ENCODE measurements at regions not wholly inside any gene's neighbourhood (a gene's known extent, or its start where the extent isn't known, plus 50 kb on each side); places are given as distances from the start of the nearest gene placed in this dataset.
"Not testable (repeated sequence)": the region's sequence is repeated elsewhere in the genome, so short reads cannot be mapped to it uniquely, and the experiment has no call there.

DNA sequence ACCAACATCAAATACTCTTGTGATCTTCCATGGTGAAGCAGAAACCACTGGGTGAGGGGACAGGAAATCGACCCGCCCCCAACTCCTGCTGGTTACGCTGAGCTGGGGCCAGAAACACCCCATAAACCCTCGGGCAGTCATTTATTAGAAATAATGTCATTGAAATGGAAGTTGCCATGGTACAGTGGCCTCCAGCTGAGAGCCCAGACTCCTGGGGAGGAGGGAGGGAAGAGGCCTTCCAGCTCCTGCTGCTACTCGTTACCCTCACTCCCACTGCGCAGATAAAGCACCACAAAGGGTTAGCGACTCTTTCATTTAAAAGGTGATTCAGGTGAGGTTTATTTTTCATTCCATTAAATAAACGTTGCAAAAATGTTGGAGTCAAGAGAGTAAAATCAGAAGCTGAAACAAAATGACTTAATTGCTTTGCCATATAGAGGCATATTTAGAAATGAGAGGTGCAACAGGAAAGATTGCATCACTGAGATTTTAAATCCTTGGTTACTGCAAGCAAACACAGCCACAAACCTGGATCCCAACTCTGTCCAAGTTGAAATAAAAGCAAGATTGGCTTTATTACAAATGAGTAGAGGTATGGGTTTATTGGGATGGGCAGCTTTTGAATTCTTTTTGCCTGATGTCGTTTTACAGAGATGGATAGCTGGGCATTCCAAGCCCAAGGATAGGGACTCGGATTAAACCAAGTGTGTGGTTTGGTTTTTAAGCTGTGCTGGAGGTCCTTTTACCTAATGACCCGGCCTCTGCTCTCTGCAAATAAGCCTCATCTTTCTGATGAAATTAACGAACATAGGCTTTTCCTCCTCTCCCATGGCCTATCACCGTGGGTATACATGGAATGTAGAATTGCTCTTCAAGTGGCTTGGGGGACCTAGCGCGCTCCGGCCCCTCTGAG lies 92.0 kb downstream of the LYZL1 start:
- H3K36me3 Mint-ChIP-seq; H3K27ac Mint-ChIP-seq; intact Hi-C loops (cut with micrococcal nuclease); H3K9me3 Mint-ChIP-seq; DNase-seq; H3K4me1 Mint-ChIP-seq (ENCODE audit: low read depth); H3K4me3 Mint-ChIP-seq; H3K27me3 Mint-ChIP-seq: not testable (repeated sequence)
- CTCF ChIA-PET = interaction anchor here (1.7 kb wide), 1 partner anchor 12 kb away, joined by 8 read pairs; no protein-coding TSS in a partner anchor
- POLR2A ChIA-PET = interaction anchor here (0.6 kb wide), 1 partner anchor 102 kb away, joined by 3 read pairs; no protein-coding TSS in a partner anchor

GRCh38 chr10:29386342-29386999 lies 97.6 kb downstream of the LYZL1 start:
- POLR2A ChIA-PET = no interaction called here

GRCh38 chr10:29387269-29387668 lies 98.4 kb downstream of the LYZL1 start:
- Mint-ChIP-seq H3K4me1 (ENCODE audit: low read depth) (no peaks in the 10 kb centered on the region), H3K27me3 (peaks cover 4% of the 10 kb centered on the region), H3K27ac (no peak overlapping the region), H3K36me3 (no peaks in the 10 kb centered on the region), H3K4me3 (no peak overlapping the region), H3K9me3 (no peaks in the 10 kb centered on the region)
- ChIA-PET CTCF (interaction anchor here (0.7 to 2.8 kb wide), 10 partner anchors 8 to 636 kb away, joined by 3 to 17 read pairs (median 8); no protein-coding TSS in a partner anchor), POLR2A (no interaction called here)
- DNase-seq = no peak
- intact Hi-C loops (cut with micrococcal nuclease) = loop anchor here (2.0 kb wide), 1 partner anchor 62 kb away; no protein-coding TSS in a partner anchor

More at GRCh38 chr10:29386342-29386999, 97.6 kb downstream of the LYZL1 start:
- no peaks in the 10 kb centered on the region for H3K4me1 Mint-ChIP-seq (ENCODE audit: low read depth)
- peaks cover 3% of the 10 kb centered on the region for H3K27me3 Mint-ChIP-seq
- H3K27ac Mint-ChIP-seq = no peak overlapping the region
- H3K9me3 Mint-ChIP-seq = no peaks in the 10 kb centered on the region
- no peaks in the 10 kb centered on the region for H3K36me3 Mint-ChIP-seq
- CTCF ChIA-PET = interaction anchor here (0.6 to 2.8 kb wide), 19 partner anchors 9 to 676 kb away, joined by 3 to 17 read pairs (median 4); no protein-coding TSS in a partner anchor
- intact Hi-C loops (cut with micrococcal nuclease) = loop anchor here (2.0 kb wide), 1 partner anchor 62 kb away; no protein-coding TSS in a partner anchor
- DNase-seq = peak; percentile 27
- H3K4me3 Mint-ChIP-seq = no peak overlapping the region

- intact Hi-C loops (cut with micrococcal nuclease); H3K9me3 Mint-ChIP-seq; DNase-seq; H3K4me3 Mint-ChIP-seq; H3K36me3 Mint-ChIP-seq; H3K27ac Mint-ChIP-seq; H3K4me1 Mint-ChIP-seq (ENCODE audit: low read depth); H3K27me3 Mint-ChIP-seq; POLR2A ChIA-PET: not testable (repeated sequence)
- CTCF ChIA-PET = interaction anchor here (0.7 to 2.8 kb wide), 6 partner anchors 20 to 125 kb away, joined by 4 to 17 read pairs (median 5); no protein-coding TSS in a partner anchor
Observed at GRCh38 chr10:29388112-29388511, 99.2 kb downstream of the LYZL1 start.

DNA sequence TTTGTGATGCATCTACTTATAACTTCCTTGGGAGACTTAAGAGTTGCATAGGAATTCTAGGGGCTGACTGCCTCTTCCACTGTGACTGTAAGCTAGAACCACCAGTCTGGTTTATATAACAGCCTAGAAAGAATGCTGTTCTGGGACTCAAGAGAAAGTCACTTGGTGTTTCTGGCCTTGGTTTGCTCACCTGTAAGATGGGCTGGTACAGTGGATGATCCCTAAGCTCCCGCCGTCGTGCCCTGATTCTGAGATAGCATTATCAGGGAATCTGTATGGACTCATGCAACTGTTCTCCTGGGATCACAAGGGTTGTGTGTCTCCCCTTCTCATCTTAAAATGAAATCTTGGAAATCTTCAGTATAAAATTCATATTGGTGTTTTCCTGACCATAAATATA lies 100.6 kb downstream of the LYZL1 start:
- Mint-ChIP-seq H3K27me3 (peaks cover 10% of the 10 kb centered on the region), H3K9me3 (no peaks in the 10 kb centered on the region), H3K27ac (no peak overlapping the region), H3K4me3 (no peak overlapping the region), H3K36me3 (no peaks in the 10 kb centered on the region), H3K4me1 (ENCODE audit: low read depth) (no peaks in the 10 kb centered on the region)
- ChIA-PET CTCF (interaction anchor here (1.0 to 1.6 kb wide), 3 partner anchors 19 to 108 kb away, joined by 3 to 8 read pairs (median 5); no protein-coding TSS in a partner anchor), POLR2A (no interaction called here)
- no peak for DNase-seq
- intact Hi-C loops (cut with micrococcal nuclease) = no loop called here

DNA sequence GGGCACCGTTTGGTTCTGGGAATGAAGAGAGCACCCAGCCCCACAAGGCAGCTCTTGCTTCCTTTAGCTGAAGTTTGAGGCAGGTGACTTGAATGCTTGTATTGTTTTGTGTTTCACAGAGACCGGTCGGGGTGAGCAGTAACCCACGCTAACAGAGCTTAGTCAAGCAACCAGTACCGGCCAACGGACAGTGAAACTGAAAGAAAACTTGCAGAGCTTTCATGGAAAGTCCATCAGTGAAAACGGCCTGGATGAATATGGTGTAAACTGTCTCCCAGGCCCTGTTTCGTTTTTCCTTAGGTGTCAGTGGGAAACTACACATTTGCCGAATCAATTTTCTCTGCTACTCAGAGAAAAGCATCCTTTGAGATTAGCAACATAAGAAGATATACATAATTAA lies 101.1 kb downstream of the LYZL1 start:
- no peak for DNase-seq
- intact Hi-C loops (cut with micrococcal nuclease) = no loop called here
- CTCF ChIA-PET = interaction anchor here (0.6 to 1.6 kb wide), 4 partner anchors 19 to 107 kb away, joined by 3 to 8 read pairs (median 4); no protein-coding TSS in a partner anchor
- Mint-ChIP-seq H3K4me3 (no peak overlapping the region), H3K27ac (no peak overlapping the region), H3K36me3 (no peaks in the 10 kb centered on the region), H3K27me3 (peaks cover 10% of the 10 kb centered on the region), H3K9me3 (no peaks in the 10 kb centered on the region), H3K4me1 (ENCODE audit: low read depth) (no peaks in the 10 kb centered on the region)
- POLR2A ChIA-PET = no interaction called here

- ChIA-PET POLR2A (no interaction called here), CTCF (interaction anchor here (0.7 to 3.1 kb wide), 19 partner anchors 9 to 728 kb away, joined by 3 to 9 read pairs (median 4); no protein-coding TSS in a partner anchor)
- Mint-ChIP-seq H3K4me1 (ENCODE audit: low read depth) (no peaks in the 10 kb centered on the region), H3K36me3 (no peaks in the 10 kb centered on the region), H3K27me3 (peaks cover 21% of the 10 kb centered on the region), H3K4me3 (no peak overlapping the region), H3K27ac (no peak overlapping the region), H3K9me3 (no peaks in the 10 kb centered on the region)
- intact Hi-C loops (cut with micrococcal nuclease) = no loop called here
- peak; percentile 45 for DNase-seq
Observed at GRCh38 chr10:29392376-29393021, 103.6 kb downstream of the LYZL1 start.

DNA sequence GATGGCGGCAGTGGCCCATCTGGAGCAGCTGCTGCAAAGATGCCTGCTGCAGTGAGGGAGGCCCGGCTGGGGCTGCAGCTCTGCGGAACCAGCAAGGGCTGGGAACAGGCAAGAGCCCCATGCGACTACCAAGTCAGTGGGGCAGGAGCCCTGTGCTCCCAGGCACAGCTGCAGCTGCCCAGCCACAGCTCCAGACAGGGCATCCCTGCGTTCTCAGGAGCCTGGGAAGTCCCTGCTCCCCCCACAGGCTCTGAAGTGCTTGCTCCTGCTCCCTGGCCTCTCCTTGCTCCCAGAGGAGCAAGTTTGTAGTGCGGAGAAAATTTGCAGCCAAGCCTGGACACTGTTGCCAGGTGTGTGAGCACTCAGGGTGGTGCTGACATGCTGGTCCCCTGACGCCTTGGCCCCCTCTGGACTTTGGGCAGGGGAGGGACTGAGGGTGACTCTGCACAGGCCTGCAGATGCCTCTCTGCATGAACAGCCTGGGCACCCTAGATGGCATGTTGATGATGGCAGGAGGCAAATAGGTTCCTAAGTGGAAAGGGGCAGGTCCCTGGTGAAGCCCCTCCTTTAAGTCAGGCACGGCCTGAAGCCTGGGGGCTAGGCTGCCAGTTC lies 105.6 kb downstream of the LYZL1 start:
- no peaks in the 10 kb centered on the region for H3K36me3 Mint-ChIP-seq
- intact Hi-C loops (cut with micrococcal nuclease) = no loop called here
- H3K9me3 Mint-ChIP-seq = no peaks in the 10 kb centered on the region
- H3K4me1 Mint-ChIP-seq (ENCODE audit: low read depth) = no peaks in the 10 kb centered on the region
- CTCF ChIA-PET = interaction anchor here (2.0 to 3.1 kb wide), 4 partner anchors 8 to 24 kb away, joined by 4 to 9 read pairs (median 7); no protein-coding TSS in a partner anchor
- H3K27ac Mint-ChIP-seq = no peak overlapping the region
- no peak overlapping the region for H3K4me3 Mint-ChIP-seq
- POLR2A ChIA-PET = no interaction called here
- no peak for DNase-seq
- H3K27me3 Mint-ChIP-seq = peaks cover 24% of the 10 kb centered on the region

GRCh38 chr10:29395409-29395808 lies 106.5 kb downstream of the LYZL1 start:
- no peak for DNase-seq
- peaks cover 28% of the 10 kb centered on the region for H3K27me3 Mint-ChIP-seq
- POLR2A ChIA-PET = no interaction called here
- no peaks in the 10 kb centered on the region for H3K4me1 Mint-ChIP-seq (ENCODE audit: low read depth)
- CTCF ChIA-PET = interaction anchor here (0.6 to 2.1 kb wide), 4 partner anchors 9 to 1060 kb away, joined by 4 to 9 read pairs (median 6); no protein-coding TSS in a partner anchor
- intact Hi-C loops (cut with micrococcal nuclease) = no loop called here
- no peaks in the 10 kb centered on the region for H3K36me3 Mint-ChIP-seq
- H3K9me3 Mint-ChIP-seq = no peaks in the 10 kb centered on the region
- H3K27ac Mint-ChIP-seq = no peak overlapping the region
- H3K4me3 Mint-ChIP-seq = no peak overlapping the region

- peaks cover 30% of the 10 kb centered on the region for H3K27me3 Mint-ChIP-seq
- no peaks in the 10 kb centered on the region for H3K36me3 Mint-ChIP-seq
- H3K27ac Mint-ChIP-seq = no peak overlapping the region
- CTCF ChIA-PET = interaction anchor here (1.2 kb wide), 1 partner anchor 49 kb away, joined by 3 read pairs; no protein-coding TSS in a partner anchor
- intact Hi-C loops (cut with micrococcal nuclease) = no loop called here
- no peak overlapping the region for H3K4me3 Mint-ChIP-seq
- POLR2A ChIA-PET = no interaction called here
- no peaks in the 10 kb centered on the region for H3K4me1 Mint-ChIP-seq (ENCODE audit: low read depth)
- DNase-seq = no peak
- H3K9me3 Mint-ChIP-seq = no peaks in the 10 kb centered on the region
Observed at GRCh38 chr10:29397221-29397620, 108.4 kb downstream of the LYZL1 start.

DNA sequence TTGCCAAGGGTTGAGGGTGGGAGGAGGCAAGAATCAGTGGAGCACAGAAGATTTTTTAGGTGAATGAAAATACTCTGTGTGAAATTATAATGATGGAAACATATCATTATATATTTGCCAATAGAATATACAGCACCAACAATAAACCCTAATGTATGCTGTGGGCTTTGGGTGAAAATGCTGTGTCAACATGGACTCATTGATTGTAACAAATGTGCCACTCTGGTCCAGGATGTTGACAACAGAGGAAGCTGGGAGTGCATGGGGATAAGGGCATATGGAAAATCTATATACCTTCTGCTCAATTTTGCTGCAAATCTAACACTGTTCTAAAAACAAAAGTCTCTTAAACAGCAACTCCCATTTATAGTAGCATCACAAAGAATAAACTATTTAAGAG lies 114.3 kb downstream of the LYZL1 start:
- intact Hi-C loops (cut with micrococcal nuclease) = no loop called here
- no peak for DNase-seq
- Mint-ChIP-seq H3K4me1 (ENCODE audit: low read depth) (no peaks in the 10 kb centered on the region), H3K4me3 (no peak overlapping the region), H3K36me3 (no peaks in the 10 kb centered on the region), H3K27me3 (peaks cover 9% of the 10 kb centered on the region), H3K9me3 (peaks cover 3% of the 10 kb centered on the region), H3K27ac (no peak overlapping the region)
- POLR2A ChIA-PET = no interaction called here
- CTCF ChIA-PET = interaction anchor here (1.1 to 2.4 kb wide), 2 partner anchors 10 to 43 kb away, joined by 3 to 8 read pairs; no protein-coding TSS in a partner anchor
